DOHH2 (cell line): ENCODE measurements at regions not wholly inside any gene's neighbourhood (a gene's known extent, or its start where the extent isn't known, plus 50 kb on each side); places are given as distances from the start of the nearest gene placed in this dataset.

Experiments
- H3F3A ChIP-seq: fragments of 200-600 bp; sonication (generic), shearing (Covaris generic); 2 replicates; pipeline ENCODE4 v1.6.0; 2016; ENCODE audit warnings: antibody characterized with exemption, mild to moderate bottlenecking; ENCODE audit not compliant: control insufficient read depth, insufficient read depth
- H3K27ac ChIP-seq: fragments of 200-600 bp; sonication (generic); 2 replicates; pipeline ENCODE4 v1.5.1; 2014; ENCODE audit warnings: low read depth, mild to moderate bottlenecking, low read length, moderate library complexity
- H3K27me3 ChIP-seq: fragments of 200-600 bp; sonication (generic); 2 replicates; pipeline ENCODE4 v1.6.1; 2014; ENCODE audit warnings: mild to moderate bottlenecking, low read length, mixed read lengths; ENCODE audit not compliant: control insufficient read depth
- H3K36me3 ChIP-seq: fragments of 200-600 bp; sonication (generic); 2 replicates; pipeline ENCODE4 v1.6.1; 2014; ENCODE audit warnings: mild to moderate bottlenecking, low read length, moderate library complexity, mixed read lengths; ENCODE audit not compliant: control insufficient read depth
- H3K4me1 ChIP-seq: fragments of 200-600 bp; sonication (generic); 2 replicates; pipeline ENCODE4 v1.6.1; 2014; ENCODE audit warnings: mild to moderate bottlenecking, low read length, mixed read lengths; ENCODE audit not compliant: control insufficient read depth
- H3K4me2 ChIP-seq: fragments of 200-600 bp; sonication (generic); 2 replicates; pipeline ENCODE4 v1.6.0; 2014; ENCODE audit warnings: mild to moderate bottlenecking, low read length, moderate library complexity
- H3K4me3 ChIP-seq: fragments of 200-600 bp; sonication (generic); 2 replicates; pipeline ENCODE4 v1.5.1; 2014; ENCODE audit warnings: mild to moderate bottlenecking, low read length, mixed read lengths
- H3K79me2 ChIP-seq: fragments of 200-600 bp; sonication (generic); 2 replicates; pipeline ENCODE4 v1.6.1; 2014; ENCODE audit warnings: mild to moderate bottlenecking, low read length, mixed read lengths; ENCODE audit not compliant: control insufficient read depth
- H3K9me2 ChIP-seq: fragments of 200-600 bp; sonication (generic); replicated peaks from 2 replicates; pipeline ENCODE4 v1.6.1; 2014; ENCODE audit warnings: mild to moderate bottlenecking, low read length, mixed read lengths; ENCODE audit not compliant: control insufficient read depth
- H3K9me3 ChIP-seq: fragments of 200-600 bp; sonication (generic); 2 replicates; pipeline ENCODE4 v1.6.1; 2014; ENCODE audit warnings: antibody characterized with exemption, low read length, mixed read lengths; ENCODE audit not compliant: control insufficient read depth, insufficient read depth
- H4K20me1 ChIP-seq: fragments of 200-600 bp; sonication (generic); 2 replicates; pipeline ENCODE4 v1.6.0; 2014; ENCODE audit warnings: low read depth, mild to moderate bottlenecking, antibody characterized with exemption, low read length, moderate library complexity; ENCODE audit not compliant: control insufficient read depth, insufficient read depth
- CTCF ChIP-seq: fragments of 200-600 bp; sonication (generic); IDR thresholded peaks from one replicate; pipeline ENCODE4 v1.5.1; 2014; ENCODE audit warnings: antibody characterized with exemption, mild to moderate bottlenecking, low read depth, low read length; ENCODE audit not compliant: poor library complexity, severe bottlenecking
- EZH2phosphoT487 ChIP-seq: fragments of 200-600 bp; sonication (generic); IDR thresholded peaks from 2 replicates; pipeline ENCODE4 v1.6.1; 2017; ENCODE audit warnings: borderline replicate concordance, mild to moderate bottlenecking, antibody characterized with exemption, low read length, moderate library complexity, mixed read lengths

GRCh38 chr2:138994502-138994901 is 214.3 kb upstream of the NXPH2 start:
- H3K4me1 ChIP-seq = no peaks in the 10 kb centered on the region
- TF ChIP-seq EZH2phosphoT487 (no peak), CTCF (no peak)
- H3F3A ChIP-seq = no peaks in the 10 kb centered on the region
- H3K79me2 ChIP-seq = no peaks in the 10 kb centered on the region
- no peaks in the 10 kb centered on the region for H3K9me2 ChIP-seq
- no peak overlapping the region for H3K4me3 ChIP-seq
- no peaks in the 10 kb centered on the region for H4K20me1 ChIP-seq
- no peak overlapping the region for H3K4me2 ChIP-seq
- H3K9me3 ChIP-seq = no peaks in the 10 kb centered on the region
- H3K27me3 ChIP-seq = no peaks in the 10 kb centered on the region
- no peak overlapping the region for H3K27ac ChIP-seq
- H3K36me3 ChIP-seq = no peaks in the 10 kb centered on the region

DNA sequence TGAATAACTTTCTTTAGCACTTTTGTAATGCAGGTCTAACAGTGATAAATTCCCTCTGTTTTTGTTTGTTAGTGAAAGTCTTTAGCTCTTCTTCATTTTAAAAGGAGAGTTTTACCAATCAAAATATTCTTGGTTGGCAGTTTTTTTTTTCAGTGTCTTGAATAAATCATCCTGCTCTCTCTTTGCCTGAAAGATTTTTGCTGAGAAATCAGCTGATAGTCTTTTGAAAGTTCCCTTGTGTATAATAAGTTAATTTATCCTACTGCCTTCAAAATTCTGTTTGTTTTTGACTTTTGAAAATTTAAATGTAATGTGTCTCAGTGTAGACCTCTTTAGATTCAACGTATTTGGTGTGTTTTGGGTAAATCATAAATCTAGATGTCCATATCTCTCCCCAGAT is 205.7 kb upstream of the NXPH2 start:
- H4K20me1 ChIP-seq = no peaks in the 10 kb centered on the region
- no peaks in the 10 kb centered on the region for H3F3A ChIP-seq
- no peak overlapping the region for H3K4me3 ChIP-seq
- no peaks in the 10 kb centered on the region for H3K9me3 ChIP-seq
- H3K27me3 ChIP-seq = no peaks in the 10 kb centered on the region
- H3K9me2 ChIP-seq = no peaks in the 10 kb centered on the region
- H3K79me2 ChIP-seq = no peaks in the 10 kb centered on the region
- H3K36me3 ChIP-seq = no peaks in the 10 kb centered on the region
- H3K27ac ChIP-seq = no peak overlapping the region
- no peak for TF ChIP-seq EZH2phosphoT487
- no peak for TF ChIP-seq CTCF
- no peaks in the 10 kb centered on the region for H3K4me1 ChIP-seq
- no peak overlapping the region for H3K4me2 ChIP-seq

DNA sequence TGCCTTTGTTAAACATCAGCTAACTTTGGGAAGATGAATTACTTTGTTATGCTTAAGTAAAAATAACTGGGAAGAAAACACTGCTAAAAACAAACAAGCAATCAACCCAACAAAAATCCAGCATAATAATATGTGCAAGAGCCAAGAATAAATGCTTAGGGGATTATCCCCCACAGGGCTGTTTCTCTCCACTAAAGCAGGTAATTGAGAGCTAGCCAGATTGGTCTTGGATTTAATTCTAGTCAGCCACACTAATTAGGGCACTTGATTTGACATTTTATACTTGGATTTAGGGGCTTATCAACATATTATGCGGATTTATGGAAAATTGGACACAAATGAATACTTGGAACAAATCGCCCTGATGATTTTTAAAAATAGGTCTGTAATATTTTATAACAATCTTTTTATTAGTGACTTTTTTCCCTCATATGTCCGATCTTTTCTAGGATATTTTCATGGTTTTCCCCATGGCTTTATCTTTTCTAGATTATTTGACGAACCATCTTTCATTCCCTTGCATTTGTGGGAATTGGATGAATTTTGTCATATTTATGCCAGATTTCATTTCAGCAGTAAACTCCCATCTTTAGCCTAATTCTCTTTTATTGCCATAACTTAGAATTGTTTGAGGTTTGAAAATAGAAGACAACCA is 199.1 kb upstream of the NXPH2 start:
- Histone ChIP-seq H3K79me2 (no peaks in the 10 kb centered on the region), H3K9me3 (no peaks in the 10 kb centered on the region), H3K4me2 (no peak overlapping the region), H4K20me1 (no peaks in the 10 kb centered on the region), H3K27me3 (no peaks in the 10 kb centered on the region), H3K9me2 (no peaks in the 10 kb centered on the region), H3K4me1 (no peaks in the 10 kb centered on the region), H3K27ac (no peak overlapping the region), H3F3A (no peaks in the 10 kb centered on the region), H3K36me3 (no peaks in the 10 kb centered on the region), H3K4me3 (no peak overlapping the region)
- no peak for TF ChIP-seq CTCF
- no peak for TF ChIP-seq EZH2phosphoT487

DNA sequence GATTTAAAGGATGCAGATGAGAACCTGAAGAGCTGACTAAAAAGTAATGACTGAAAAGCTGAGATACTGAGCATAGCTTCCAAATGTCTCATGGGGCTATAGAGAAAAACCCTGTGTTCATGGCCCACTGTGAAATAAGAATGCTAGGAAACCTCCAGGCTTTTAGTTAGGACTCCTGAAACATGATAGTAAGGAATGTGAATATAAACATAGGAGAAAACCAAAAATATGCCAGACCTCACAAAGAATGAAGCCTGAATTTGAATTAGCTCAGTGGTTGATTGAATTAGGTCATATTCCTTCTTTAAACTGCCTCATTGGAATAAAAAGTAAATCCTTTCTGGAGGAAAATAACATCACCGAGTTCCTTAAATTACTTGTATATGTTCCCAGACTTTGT is 194.5 kb upstream of the NXPH2 start:
- Histone ChIP-seq H3K4me2 (no peak overlapping the region), H3K27ac (no peak overlapping the region), H3K9me3 (no peaks in the 10 kb centered on the region)

More for the DNA sequence above, 194.5 kb upstream of the NXPH2 start:
- Histone ChIP-seq H4K20me1 (no peaks in the 10 kb centered on the region), H3K79me2 (no peaks in the 10 kb centered on the region), H3K9me2 (no peaks in the 10 kb centered on the region), H3F3A (no peaks in the 10 kb centered on the region), H3K4me3 (no peak overlapping the region), H3K27me3 (no peaks in the 10 kb centered on the region), H3K36me3 (no peaks in the 10 kb centered on the region), H3K4me1 (no peaks in the 10 kb centered on the region)
- TF ChIP-seq CTCF = no peak
- no peak for TF ChIP-seq EZH2phosphoT487
